Breast epithelium (tissue), 3 donors: ENCODE measurements at regions not wholly inside any gene's neighbourhood (a gene's known extent, or its start where the extent isn't known, plus 50 kb on each side); places are given as distances from the start of the nearest gene placed in this dataset.

Experiments used
- CTCF ChIP-seq, 3 donors: fragments of 450-650 bp; IDR thresholded peaks; one replicate each; pipeline ENCODE4 v1.5.1; 2016 to 2017; ENCODE audit warnings: antibody characterized with exemption in 3 of 3, mild to moderate bottlenecking in 3 of 3, moderate library complexity in 3 of 3
- POLR2AphosphoS5 ChIP-seq, 3 donors: sonication (generic); formaldehyde crosslinking; IDR thresholded peaks; one replicate each; pipeline ENCODE4 v1.6.1; 2017; ENCODE audit warnings: antibody characterized with exemption in 3 of 3

DNA sequence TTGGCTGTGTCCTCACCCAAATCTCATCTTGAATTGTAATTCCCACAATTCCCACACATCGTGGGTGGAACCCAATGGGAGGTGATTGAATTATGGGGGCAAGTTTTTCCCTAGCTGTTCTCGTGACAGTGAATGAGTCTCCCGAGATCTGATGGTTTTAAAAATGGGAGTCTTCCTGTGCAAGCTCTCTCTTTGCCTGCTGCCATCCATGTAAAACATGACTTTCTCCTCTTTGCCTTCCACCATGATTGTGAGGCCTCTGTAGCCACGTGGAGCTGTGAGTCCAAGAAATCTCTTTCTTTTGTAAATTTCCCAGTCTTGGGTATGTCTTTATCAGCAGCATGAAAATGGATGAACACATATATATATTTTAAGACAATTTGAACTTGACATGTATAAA lies 285.4 kb downstream of the BAMBI start:
- no peak for TF ChIP-seq POLR2AphosphoS5 (IDR thresholded peaks at IDR 0.05)
- TF ChIP-seq CTCF (IDR thresholded peaks at IDR 0.05): no peak
